ENCODE measurements at regions not wholly inside any gene's neighbourhood (a gene's known extent, or its start where the extent isn't known, plus 50 kb on each side); places are given as distances from the start of the nearest gene placed in this dataset.

GRCh38 chr12:70982991-70983390 is 62.5 kb upstream of the PTPRR start:
- Histone ChIP-seq H3K79me2 (ENCODE audit: control insufficient read depth, insufficient read depth, low read length) (no peaks in the 10 kb centered on the region), H3K27ac (ENCODE audit: low read length in 2 of 2) (no peak overlapping the region), H3K4me3 (ENCODE audit: control extremely low read depth in 1 of 5, extremely low read depth in 1 of 5, insufficient read depth in 1 of 5, low read depth in 2 of 5, low read length in 4 of 5) (no peak overlapping the region), H3K4me1 (ENCODE audit: control insufficient read depth in 2 of 2, insufficient read depth in 2 of 2, low read length in 2 of 2) (no peaks in the 10 kb centered on the region), H3K27me3 (replicated peaks in 1 of 4; ENCODE audit: control extremely low read depth in 1 of 4, control insufficient read depth in 3 of 4, insufficient read depth in 4 of 4, low read length in 3 of 4) (no peaks in the 10 kb centered on the region), H3K9ac (ENCODE audit: low read length) (no peak overlapping the region), H3K4me2 (replicated peaks; ENCODE audit: low read depth, low read length, poor library complexity, severe bottlenecking) (no peak overlapping the region), H3K9me3 (ENCODE audit: control extremely low read depth in 1 of 3, control insufficient read depth in 2 of 3, insufficient read depth in 1 of 3, low read length in 2 of 3) (no peaks in the 10 kb centered on the region), H4K20me1 (ENCODE audit: control insufficient read depth, insufficient read depth, low read length, poor library complexity, severe bottlenecking) (no peaks in the 10 kb centered on the region), H2AFZ (ENCODE audit: insufficient read depth, low read depth, low read length, poor library complexity, severe bottlenecking) (no peak overlapping the region), H3K36me3 (replicated peaks in 1 of 2; ENCODE audit: control extremely low read depth in 1 of 2, control insufficient read depth in 1 of 2, extremely low read depth in 1 of 2, insufficient read depth in 2 of 2, low read length in 1 of 2) (no peaks in the 10 kb centered on the region)
- DNase-seq (no peak), ATAC-seq (ENCODE audit: low read depth) (no peak)
- Mint-ChIP-seq H3K9me3 (ENCODE audit: insufficient read depth) (no peaks in the 10 kb centered on the region), H3K4me1 (no peaks in the 10 kb centered on the region), H3K27me3 (no peaks in the 10 kb centered on the region), H3K27ac (no peak overlapping the region), H3K4me3 (no peak overlapping the region)
- intact Hi-C loops (cut with micrococcal nuclease): no loop called here
- ChIA-PET POLR2A (no interaction called here), CTCF (no interaction called here)
- whole genome bisulfite sequencing (ENCODE audit: insufficient coverage): 86% methylated on average over 1 of the region's 2 CpGs
- TF ChIP-seq CTCF (IDR thresholded peaks at IDR 0.05): no peak
- no peak for TF ChIP-seq EZH2 (IDR thresholded peaks at IDR 0.05; ENCODE audit: borderline replicate concordance, insufficient read depth, low read depth, low read length, poor library complexity, severe bottlenecking)

- no peak overlapping the region for H3K9ac ChIP-seq (ENCODE audit: low read length)
- Mint-ChIP-seq H3K9me3 (ENCODE audit: insufficient read depth) (no peaks in the 10 kb centered on the region), H3K4me1 (no peaks in the 10 kb centered on the region), H3K27me3 (no peaks in the 10 kb centered on the region), H3K4me3 (no peak overlapping the region), H3K27ac (no peak overlapping the region)
- no peaks in the 10 kb centered on the region for H3K27me3 ChIP-seq (replicated peaks in 1 of 4; ENCODE audit: control extremely low read depth in 1 of 4, control insufficient read depth in 3 of 4, insufficient read depth in 4 of 4, low read length in 3 of 4)
- no peaks in the 10 kb centered on the region for H3K36me3 ChIP-seq (replicated peaks in 1 of 2; ENCODE audit: control extremely low read depth in 1 of 2, control insufficient read depth in 1 of 2, extremely low read depth in 1 of 2, insufficient read depth in 2 of 2, low read length in 1 of 2)
- no peaks in the 10 kb centered on the region for H3K79me2 ChIP-seq (ENCODE audit: control insufficient read depth, insufficient read depth, low read length)
- no peak overlapping the region for H2AFZ ChIP-seq (ENCODE audit: insufficient read depth, low read depth, low read length, poor library complexity, severe bottlenecking)
- no peak overlapping the region for H3K27ac ChIP-seq (ENCODE audit: low read length in 2 of 2)
- CTCF ChIA-PET: no interaction called here
- H3K4me2 ChIP-seq (replicated peaks; ENCODE audit: low read depth, low read length, poor library complexity, severe bottlenecking): no peak overlapping the region
- TF ChIP-seq CTCF (IDR thresholded peaks at IDR 0.05) (no peak), EZH2 (IDR thresholded peaks at IDR 0.05; ENCODE audit: borderline replicate concordance, insufficient read depth, low read depth, low read length, poor library complexity, severe bottlenecking) (no peak)
- intact Hi-C loops (cut with micrococcal nuclease): no loop called here
- no peaks in the 10 kb centered on the region for H3K4me1 ChIP-seq (ENCODE audit: control insufficient read depth in 2 of 2, insufficient read depth in 2 of 2, low read length in 2 of 2)
- DNase-seq (no peak), ATAC-seq (ENCODE audit: low read depth) (no peak)
- no peak overlapping the region for H3K4me3 ChIP-seq (ENCODE audit: control extremely low read depth in 1 of 5, extremely low read depth in 1 of 5, insufficient read depth in 1 of 5, low read depth in 2 of 5, low read length in 4 of 5)
- H4K20me1 ChIP-seq (ENCODE audit: control insufficient read depth, insufficient read depth, low read length, poor library complexity, severe bottlenecking): no peaks in the 10 kb centered on the region
- POLR2A ChIA-PET: no interaction called here
- no peaks in the 10 kb centered on the region for H3K9me3 ChIP-seq (ENCODE audit: control extremely low read depth in 1 of 3, control insufficient read depth in 2 of 3, insufficient read depth in 1 of 3, low read length in 2 of 3)
- WGBS (ENCODE audit: insufficient coverage): no CpG with 5 or more reads among the region's 2 CpGs
Measured at GRCh38 chr12:70982286-70982685, 61.7 kb upstream of the PTPRR start.
